Rectal smooth muscle tissue (tissue), 1 donor: ENCODE measurements at regions not wholly inside any gene's neighbourhood (a gene's known extent, or its start where the extent isn't known, plus 50 kb on each side); places are given as distances from the start of the nearest gene placed in this dataset.

Source experiments
- H3K27ac ChIP-seq: one replicate; pipeline ENCODE4 v1.7.0; 2013; ENCODE audit warnings: low read depth, low read length, inconsistent platforms
- H3K27me3 ChIP-seq: one replicate; pipeline ENCODE4 v1.7.0; 2013; ENCODE audit warnings: low read length; ENCODE audit not compliant: control insufficient read depth, insufficient read depth
- H3K36me3 ChIP-seq: one replicate; pipeline ENCODE4 v1.7.0; 2013; ENCODE audit warnings: low read length; ENCODE audit not compliant: control insufficient read depth, insufficient read depth
- H3K4me1 ChIP-seq: one replicate; pipeline ENCODE4 v1.7.0; 2013; ENCODE audit warnings: low read length; ENCODE audit not compliant: control insufficient read depth, insufficient read depth
- H3K4me3 ChIP-seq: one replicate; pipeline ENCODE4 v1.7.0; 2013; ENCODE audit warnings: low read length
- H3K9ac ChIP-seq: one replicate; pipeline ENCODE4 v1.7.0; 2013; ENCODE audit warnings: low read length

GRCh38 chr10:2628705-2629104 is 438.6 kb upstream of the PFKP start:
- Histone ChIP-seq H3K4me3 (no peak overlapping the region), H3K27me3 (no peaks in the 10 kb centered on the region)

GRCh38 chr10:2627969-2628368 is 439.4 kb upstream of the PFKP start:
- Histone ChIP-seq H3K36me3 (no peaks in the 10 kb centered on the region), H3K27me3 (no peaks in the 10 kb centered on the region), H3K4me1 (no peaks in the 10 kb centered on the region), H3K4me3 (no peak overlapping the region), H3K9ac (no peak overlapping the region), H3K27ac (no peak overlapping the region)

More at GRCh38 chr10:2628705-2629104, 438.6 kb upstream of the PFKP start:
- Histone ChIP-seq H3K36me3 (no peaks in the 10 kb centered on the region), H3K27ac (no peak overlapping the region), H3K4me1 (no peaks in the 10 kb centered on the region), H3K9ac (no peak overlapping the region)

- H3K27me3 ChIP-seq, result no peaks in the 10 kb centered on the region
- H3K4me3 ChIP-seq, result no peak overlapping the region
- H3K4me1 ChIP-seq, result no peaks in the 10 kb centered on the region
- H3K27ac ChIP-seq, result no peak overlapping the region
- no peaks in the 10 kb centered on the region for H3K36me3 ChIP-seq
- H3K9ac ChIP-seq, result no peak overlapping the region
Observed at GRCh38 chr10:2625094-2625493, 442.3 kb upstream of the PFKP start.

GRCh38 chr10:2623675-2624274 is 443.6 kb upstream of the PFKP start:
- no peaks in the 10 kb centered on the region for H3K36me3 ChIP-seq
- no peak overlapping the region for H3K4me3 ChIP-seq
- H3K27ac ChIP-seq, result no peak overlapping the region
- no peak overlapping the region for H3K9ac ChIP-seq
- H3K4me1 ChIP-seq, result no peaks in the 10 kb centered on the region
- no peaks in the 10 kb centered on the region for H3K27me3 ChIP-seq

GRCh38 chr10:2620827-2621521 is 446.4 kb upstream of the PFKP start:
- Histone ChIP-seq H3K36me3 (no peaks in the 10 kb centered on the region), H3K4me3 (no peak overlapping the region), H3K4me1 (no peaks in the 10 kb centered on the region)

GRCh38 chr10:2619916-2620315 is 447.4 kb upstream of the PFKP start:
- Histone ChIP-seq H3K4me3 (no peak overlapping the region), H3K27me3 (no peaks in the 10 kb centered on the region), H3K4me1 (no peaks in the 10 kb centered on the region), H3K36me3 (no peaks in the 10 kb centered on the region), H3K27ac (no peak overlapping the region), H3K9ac (no peak overlapping the region)

More at GRCh38 chr10:2620827-2621521, 446.4 kb upstream of the PFKP start:
- Histone ChIP-seq H3K27me3 (no peaks in the 10 kb centered on the region), H3K9ac (no peak overlapping the region), H3K27ac (no peak overlapping the region)

GRCh38 chr10:2619472-2619871 is 447.9 kb upstream of the PFKP start:
- Histone ChIP-seq H3K36me3 (no peaks in the 10 kb centered on the region), H3K27ac (no peak overlapping the region), H3K4me1 (no peaks in the 10 kb centered on the region), H3K4me3 (no peak overlapping the region), H3K27me3 (no peaks in the 10 kb centered on the region), H3K9ac (no peak overlapping the region)

- Histone ChIP-seq H3K4me1 (no peaks in the 10 kb centered on the region), H3K36me3 (no peaks in the 10 kb centered on the region), H3K27me3 (no peaks in the 10 kb centered on the region), H3K27ac (no peak overlapping the region), H3K9ac (no peak overlapping the region), H3K4me3 (no peak overlapping the region)
Observed at GRCh38 chr10:2618690-2619089, 448.7 kb upstream of the PFKP start.

- H3K27ac ChIP-seq, result no peak overlapping the region
- no peak overlapping the region for H3K9ac ChIP-seq
- H3K27me3 ChIP-seq, result no peaks in the 10 kb centered on the region
- H3K4me3 ChIP-seq, result no peak overlapping the region
- no peaks in the 10 kb centered on the region for H3K4me1 ChIP-seq
- H3K36me3 ChIP-seq, result no peaks in the 10 kb centered on the region
Observed at GRCh38 chr10:2616215-2616614, 451.1 kb upstream of the PFKP start.

- Histone ChIP-seq H3K9ac (no peak overlapping the region), H3K27ac (no peak overlapping the region), H3K27me3 (no peaks in the 10 kb centered on the region), H3K36me3 (no peaks in the 10 kb centered on the region), H3K4me3 (no peak overlapping the region), H3K4me1 (no peaks in the 10 kb centered on the region)
Observed at GRCh38 chr10:2611603-2612002, 455.7 kb upstream of the PFKP start.

- no peak overlapping the region for H3K9ac ChIP-seq
- H3K4me3 ChIP-seq, result no peak overlapping the region
- no peaks in the 10 kb centered on the region for H3K4me1 ChIP-seq
- no peaks in the 10 kb centered on the region for H3K36me3 ChIP-seq
- no peaks in the 10 kb centered on the region for H3K27me3 ChIP-seq
- H3K27ac ChIP-seq, result no peak overlapping the region
Observed at GRCh38 chr10:2610946-2611345, 456.4 kb upstream of the PFKP start.

- no peak overlapping the region for H3K9ac ChIP-seq
- H3K27me3 ChIP-seq, result no peaks in the 10 kb centered on the region
- no peaks in the 10 kb centered on the region for H3K4me1 ChIP-seq
- H3K4me3 ChIP-seq, result no peak overlapping the region
- no peak overlapping the region for H3K27ac ChIP-seq
- H3K36me3 ChIP-seq, result no peaks in the 10 kb centered on the region
Observed at GRCh38 chr10:2604891-2605290, 462.5 kb upstream of the PFKP start.

- Histone ChIP-seq H3K9ac (no peak overlapping the region), H3K27me3 (no peaks in the 10 kb centered on the region), H3K4me3 (no peak overlapping the region), H3K27ac (no peak overlapping the region), H3K36me3 (no peaks in the 10 kb centered on the region), H3K4me1 (no peaks in the 10 kb centered on the region)
Observed at GRCh38 chr10:2599571-2599970, 467.8 kb upstream of the PFKP start.
